Cardiac fibroblast (primary cell): ENCODE measurements at regions not wholly inside any gene's neighbourhood (a gene's known extent, or its start where the extent isn't known, plus 50 kb on each side); places are given as distances from the start of the nearest gene placed in this dataset.

ENCODE experiments used
- DNase-seq, 2 donors: peaks; one replicate each; pipeline versions ENCODE4 v3.0.0 to v3.0.0-alpha.2; 2010; ENCODE audit warnings: low read depth in 2 of 2
- H3K4me3 ChIP-seq, 2 donors: replicated peaks in 1 of 2; 1 replicate in 1 of 2; 2 replicates in 1 of 2; pipeline ENCODE4 v1.5.1; 2011; ENCODE audit warnings: low read depth in 2 of 2, low read length in 2 of 2, mild to moderate bottlenecking in 2 of 2, moderate library complexity in 1 of 2
- TF ChIP-seq, protein P1 (sequence below): IDR thresholded peaks from one replicate; pipeline ENCODE4 v1.5.1; 2011; ENCODE audit warnings: low read depth, mild to moderate bottlenecking, low read length, inconsistent platforms

GRCh38 chr4:166257891-166258290 is 384.9 kb downstream of the TLL1 start:
- DNase-seq, result no peak

GRCh38 chr4:166259081-166259480 is 386.0 kb downstream of the TLL1 start:
- TF ChIP-seq, protein P1, sequence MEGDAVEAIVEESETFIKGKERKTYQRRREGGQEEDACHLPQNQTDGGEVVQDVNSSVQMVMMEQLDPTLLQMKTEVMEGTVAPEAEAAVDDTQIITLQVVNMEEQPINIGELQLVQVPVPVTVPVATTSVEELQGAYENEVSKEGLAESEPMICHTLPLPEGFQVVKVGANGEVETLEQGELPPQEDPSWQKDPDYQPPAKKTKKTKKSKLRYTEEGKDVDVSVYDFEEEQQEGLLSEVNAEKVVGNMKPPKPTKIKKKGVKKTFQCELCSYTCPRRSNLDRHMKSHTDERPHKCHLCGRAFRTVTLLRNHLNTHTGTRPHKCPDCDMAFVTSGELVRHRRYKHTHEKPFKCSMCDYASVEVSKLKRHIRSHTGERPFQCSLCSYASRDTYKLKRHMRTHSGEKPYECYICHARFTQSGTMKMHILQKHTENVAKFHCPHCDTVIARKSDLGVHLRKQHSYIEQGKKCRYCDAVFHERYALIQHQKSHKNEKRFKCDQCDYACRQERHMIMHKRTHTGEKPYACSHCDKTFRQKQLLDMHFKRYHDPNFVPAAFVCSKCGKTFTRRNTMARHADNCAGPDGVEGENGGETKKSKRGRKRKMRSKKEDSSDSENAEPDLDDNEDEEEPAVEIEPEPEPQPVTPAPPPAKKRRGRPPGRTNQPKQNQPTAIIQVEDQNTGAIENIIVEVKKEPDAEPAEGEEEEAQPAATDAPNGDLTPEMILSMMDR, result no peak
- no peak overlapping the region for H3K4me3 ChIP-seq
- DNase-seq, result no peak

More at GRCh38 chr4:166257891-166258290, 384.9 kb downstream of the TLL1 start:
- H3K4me3 ChIP-seq, result no peak overlapping the region
- TF ChIP-seq, protein P1, result no peak

DNA sequence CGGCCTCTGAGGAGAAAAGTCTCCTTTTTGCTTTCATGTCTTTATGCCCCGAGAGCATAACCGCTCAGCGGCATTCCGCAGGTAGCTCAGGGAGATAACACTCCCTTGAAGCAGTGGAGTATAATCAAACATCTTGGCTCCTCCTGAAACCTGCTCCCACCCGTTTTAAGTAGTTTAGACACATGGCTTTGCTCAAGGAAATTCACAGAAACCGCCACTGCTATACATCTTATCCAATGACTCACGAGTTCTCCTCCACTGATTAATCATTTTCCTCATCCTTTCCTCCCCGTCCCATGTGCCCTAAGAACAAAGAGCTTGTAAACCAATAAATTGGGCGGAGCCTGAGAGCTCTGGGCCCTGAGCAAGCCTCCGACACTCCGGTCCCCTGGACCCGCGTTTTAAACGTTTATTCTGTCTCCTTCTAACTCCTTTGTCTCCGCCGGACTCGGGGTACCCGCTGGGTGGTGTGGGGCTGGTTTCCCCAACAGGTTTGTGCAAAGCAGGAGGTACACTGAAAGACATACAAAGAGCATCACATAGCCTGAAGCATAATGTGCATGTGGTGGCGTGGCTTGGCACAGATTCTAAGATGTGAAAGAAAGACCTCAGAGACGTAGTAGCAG is 401.2 kb downstream of the TLL1 start:
- TF ChIP-seq, protein P1, result no peak
- DNase-seq, result peak in 1 of 2 donors; percentile 37
- no peak overlapping the region for H3K4me3 ChIP-seq

DNA sequence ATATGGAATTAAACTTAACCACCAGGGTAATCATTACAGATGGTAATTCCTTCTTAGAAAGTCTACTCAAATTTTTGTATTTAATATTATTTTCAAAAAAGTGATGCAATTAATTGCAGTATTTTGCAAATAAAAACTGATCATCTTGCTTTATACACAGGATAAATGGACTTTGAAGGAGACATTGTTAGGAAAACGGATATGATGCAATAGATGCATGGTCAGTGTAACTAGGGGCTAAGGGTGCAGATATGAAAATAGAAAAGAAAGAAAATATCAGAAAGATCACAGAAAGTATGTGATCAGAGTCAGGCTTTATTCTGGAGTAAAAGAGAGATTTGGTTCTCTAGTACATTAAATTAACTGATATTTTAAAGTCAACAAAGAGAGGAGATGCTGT is 401.7 kb downstream of the TLL1 start:
- TF ChIP-seq, protein P1, result no peak
- DNase-seq, result no peak

GRCh38 chr4:166277401-166277800 is 404.4 kb downstream of the TLL1 start:
- TF ChIP-seq, protein P1, result no peak
- H3K4me3 ChIP-seq, result no peak overlapping the region
- peak; percentile 26 to 50 for DNase-seq

More for the DNA sequence above, 401.7 kb downstream of the TLL1 start:
- no peak overlapping the region for H3K4me3 ChIP-seq

DNA sequence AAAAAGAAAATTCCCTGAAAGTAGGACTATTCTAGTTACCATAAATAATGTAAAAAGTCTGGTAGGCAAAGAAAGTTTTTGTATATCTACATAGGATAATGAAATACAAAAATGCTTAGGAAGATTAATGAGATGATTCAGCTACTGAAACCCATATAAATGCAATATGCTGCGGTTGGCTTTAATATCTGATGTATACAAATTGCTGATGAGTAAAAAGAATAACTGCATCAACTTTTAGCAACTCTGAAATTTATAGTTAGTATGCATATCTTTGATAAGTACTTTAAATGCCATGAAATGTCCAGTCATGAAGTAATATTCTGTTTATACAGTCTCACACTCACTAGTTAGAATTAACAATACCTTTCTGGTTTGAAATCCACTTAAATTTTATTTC is 404.8 kb downstream of the TLL1 start:
- no peak overlapping the region for H3K4me3 ChIP-seq
- TF ChIP-seq, protein P1, result no peak
- DNase-seq, result no peak

DNA sequence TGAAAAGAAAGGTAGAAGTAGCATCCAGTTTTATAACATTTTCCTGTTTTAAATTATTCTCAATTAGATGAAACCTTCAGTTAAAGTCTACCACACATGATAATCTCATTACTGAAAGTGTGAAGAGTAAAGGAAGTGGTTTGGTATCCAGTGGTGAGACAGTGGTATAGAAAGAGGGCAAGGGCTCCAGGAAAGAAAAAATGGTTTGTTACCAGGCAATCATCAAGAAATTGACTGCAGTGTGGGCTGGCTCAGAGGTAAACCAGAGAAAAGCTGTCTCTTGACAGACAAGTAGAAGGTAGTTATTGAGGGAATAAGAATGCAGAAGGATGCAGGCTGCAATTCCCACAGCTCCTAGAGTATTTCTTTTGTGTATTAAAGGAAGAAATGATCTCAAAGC is 406.2 kb downstream of the TLL1 start:
- no peak overlapping the region for H3K4me3 ChIP-seq
- TF ChIP-seq, protein P1, result no peak
- DNase-seq, result no peak
